ENCODE measurements at regions not wholly inside any gene's neighbourhood (a gene's known extent, or its start where the extent isn't known, plus 50 kb on each side); places are given as distances from the start of the nearest gene placed in this dataset.
"Not testable (repeated sequence)": the region's sequence is repeated elsewhere in the genome, so short reads cannot be mapped to it uniquely, and the experiment has no call there.

DNA sequence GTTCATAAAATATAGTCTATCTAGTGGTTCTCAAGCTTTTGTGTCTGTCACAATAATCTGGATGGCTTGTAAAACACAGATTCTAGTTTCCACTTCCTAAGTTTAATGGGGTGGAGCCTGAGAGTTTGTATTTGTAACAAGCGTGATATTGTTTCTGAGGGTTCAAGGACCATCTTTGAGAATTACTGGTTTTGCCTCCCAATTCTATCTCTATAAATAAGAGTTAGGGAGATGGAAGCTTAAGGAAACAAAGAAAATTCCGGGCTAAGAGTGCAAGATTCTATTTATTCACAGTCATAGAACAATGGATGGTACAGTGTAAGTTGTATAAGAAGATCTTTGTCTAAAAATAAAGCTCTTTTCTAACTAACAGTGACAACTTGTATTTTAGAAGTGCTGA, 55.4 kb upstream of the TRIM77 start:
- not testable (repeated sequence) for TF ChIP-seq CTCF (IDR thresholded peaks at IDR 0.05; ENCODE audit: extremely low read depth in 1 of 2, insufficient read depth in 1 of 2, low read depth in 1 of 2, low read length in 2 of 2); POLR2AphosphoS5 (IDR thresholded peaks at IDR 0.05; ENCODE audit: insufficient read depth, low read depth, low read length); FOS (IDR thresholded peaks at IDR 0.05; ENCODE audit: borderline replicate concordance, insufficient read depth, low read length); EZH2 (IDR thresholded peaks at IDR 0.05; ENCODE audit: borderline replicate concordance, low read depth, low read length, severe bottlenecking); GATA2 (IDR thresholded peaks at IDR 0.05; ENCODE audit: insufficient read depth, insufficient read length, low read depth, low read length); MAX (IDR thresholded peaks at IDR 0.05; ENCODE audit: insufficient read depth, insufficient read length); POLR2A (IDR thresholded peaks at IDR 0.05; ENCODE audit: low read depth, low read length); MYC (IDR thresholded peaks at IDR 0.05; ENCODE audit: low read depth, low read length); JUN (IDR thresholded peaks at IDR 0.05; ENCODE audit: borderline replicate concordance, insufficient read depth, insufficient read length, low read depth)

Data from endothelial cell of umbilical vein (primary cell).